IPS-20b (cell line): ENCODE measurements at regions not wholly inside any gene's neighbourhood (a gene's known extent, or its start where the extent isn't known, plus 50 kb on each side); places are given as distances from the start of the nearest gene placed in this dataset.

Experiments
- H3K27ac ChIP-seq: one replicate; pipeline ENCODE4 v1.5.1; 2013; ENCODE audit warnings: low read length
- H3K27me3 ChIP-seq: 2 replicates; pipeline ENCODE4 v1.6.1; 2013; ENCODE audit warnings: mild to moderate bottlenecking, low read length, inconsistent platforms; ENCODE audit not compliant: insufficient read depth
- H3K36me3 ChIP-seq: 2 replicates; pipeline ENCODE4 v1.6.1; 2013; ENCODE audit warnings: low read depth, mild to moderate bottlenecking, inconsistent platforms, low read length, moderate library complexity; ENCODE audit not compliant: insufficient read depth
- H3K4me1 ChIP-seq: 2 replicates; pipeline ENCODE4 v1.6.1; 2013; ENCODE audit warnings: mild to moderate bottlenecking, control low read depth, inconsistent platforms, low read length, moderate library complexity; ENCODE audit not compliant: insufficient read depth
- H3K4me3 ChIP-seq: 2 replicates; pipeline ENCODE4 v1.5.1; 2013; ENCODE audit warnings: mild to moderate bottlenecking, low read length, inconsistent platforms
- H3K9ac ChIP-seq: 2 replicates; pipeline ENCODE4 v1.6.1; 2013; ENCODE audit warnings: low read depth, mild to moderate bottlenecking, inconsistent platforms, low read length, moderate library complexity
- H3K9me3 ChIP-seq: 2 replicates; pipeline ENCODE4 v1.6.1; 2013; ENCODE audit warnings: mild to moderate bottlenecking, low read depth, low read length, inconsistent platforms; ENCODE audit not compliant: insufficient read depth

DNA sequence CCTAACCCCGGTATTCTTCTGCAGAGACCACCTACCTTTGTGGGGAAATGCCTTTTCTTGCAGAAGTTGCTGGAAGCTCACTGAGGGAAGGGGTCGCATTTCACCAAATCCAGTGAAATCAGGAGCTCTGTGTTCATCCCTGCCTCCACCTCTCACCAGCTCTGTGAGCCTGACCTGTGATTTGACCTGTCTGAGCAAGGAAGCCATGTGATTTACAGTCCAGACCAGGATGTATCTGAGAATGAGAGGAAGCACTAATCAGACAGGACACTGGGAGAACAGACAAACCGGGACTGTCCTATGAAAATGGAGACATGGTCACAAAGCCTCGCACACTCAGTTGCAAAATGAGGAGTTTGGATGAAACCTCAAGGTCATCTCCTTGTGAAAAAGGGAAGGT lies 285.4 kb downstream of the BCL11A start:
- Histone ChIP-seq H3K27ac (no peak overlapping the region), H3K9ac (no peak overlapping the region), H3K36me3 (no peaks in the 10 kb centered on the region), H3K4me1 (no peaks in the 10 kb centered on the region), H3K27me3 (no peaks in the 10 kb centered on the region), H3K4me3 (no peak overlapping the region), H3K9me3 (no peaks in the 10 kb centered on the region)

- no peaks in the 10 kb centered on the region for H3K4me1 ChIP-seq
- H3K36me3 ChIP-seq = no peaks in the 10 kb centered on the region
- H3K27ac ChIP-seq = no peak overlapping the region
- no peak overlapping the region for H3K4me3 ChIP-seq
- no peaks in the 10 kb centered on the region for H3K27me3 ChIP-seq
- no peak overlapping the region for H3K9ac ChIP-seq
- H3K9me3 ChIP-seq = no peaks in the 10 kb centered on the region
Measured at GRCh38 chr2:60267122-60267521, 286.3 kb downstream of the BCL11A start.

DNA sequence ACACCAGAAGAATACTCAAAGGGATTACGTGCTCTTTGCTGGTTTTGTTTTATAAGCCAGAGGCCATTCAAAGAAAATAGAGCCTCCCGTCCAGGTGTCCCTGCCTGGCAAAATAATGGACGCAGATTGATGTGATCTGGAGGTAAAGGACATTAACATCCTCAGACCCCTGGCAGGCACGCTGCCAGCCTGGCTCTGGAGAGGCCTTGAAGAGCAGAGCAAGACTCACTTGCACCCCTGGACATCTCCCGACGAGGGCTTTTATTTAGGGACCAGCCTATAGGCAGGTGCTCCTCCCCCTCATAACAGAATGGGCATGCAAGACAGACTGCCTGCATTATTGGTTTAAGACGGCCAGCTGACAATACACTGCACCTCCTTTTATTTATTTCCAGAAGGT lies 291.3 kb downstream of the BCL11A start:
- Histone ChIP-seq H3K4me1 (no peaks in the 10 kb centered on the region), H3K4me3 (no peak overlapping the region), H3K9ac (no peak overlapping the region), H3K27ac (no peak overlapping the region), H3K9me3 (no peaks in the 10 kb centered on the region), H3K36me3 (no peaks in the 10 kb centered on the region), H3K27me3 (no peaks in the 10 kb centered on the region)

GRCh38 chr2:60260639-60261296 lies 292.7 kb downstream of the BCL11A start:
- Histone ChIP-seq H3K4me3 (no peak overlapping the region), H3K9me3 (no peaks in the 10 kb centered on the region), H3K27me3 (no peaks in the 10 kb centered on the region), H3K36me3 (no peaks in the 10 kb centered on the region), H3K27ac (no peak overlapping the region), H3K9ac (no peak overlapping the region), H3K4me1 (no peaks in the 10 kb centered on the region)

- Histone ChIP-seq H3K9me3 (no peaks in the 10 kb centered on the region), H3K4me1 (no peaks in the 10 kb centered on the region), H3K27ac (no peak overlapping the region), H3K9ac (no peak overlapping the region), H3K27me3 (no peaks in the 10 kb centered on the region), H3K4me3 (no peak overlapping the region), H3K36me3 (no peaks in the 10 kb centered on the region)
Measured at GRCh38 chr2:60259781-60260180, 293.7 kb downstream of the BCL11A start.

GRCh38 chr2:60252581-60253150 lies 300.8 kb downstream of the BCL11A start:
- H3K27ac ChIP-seq = no peak overlapping the region
- no peaks in the 10 kb centered on the region for H3K27me3 ChIP-seq
- no peak overlapping the region for H3K9ac ChIP-seq
- H3K9me3 ChIP-seq = no peaks in the 10 kb centered on the region
- no peaks in the 10 kb centered on the region for H3K4me1 ChIP-seq
- H3K36me3 ChIP-seq = no peaks in the 10 kb centered on the region
- no peak overlapping the region for H3K4me3 ChIP-seq

GRCh38 chr2:60251247-60251646 lies 302.2 kb downstream of the BCL11A start:
- H3K27ac ChIP-seq = no peak overlapping the region
- H3K4me1 ChIP-seq = no peaks in the 10 kb centered on the region
- H3K36me3 ChIP-seq = no peaks in the 10 kb centered on the region
- H3K9me3 ChIP-seq = no peaks in the 10 kb centered on the region
- no peaks in the 10 kb centered on the region for H3K27me3 ChIP-seq
- no peak overlapping the region for H3K4me3 ChIP-seq
- H3K9ac ChIP-seq = no peak overlapping the region

DNA sequence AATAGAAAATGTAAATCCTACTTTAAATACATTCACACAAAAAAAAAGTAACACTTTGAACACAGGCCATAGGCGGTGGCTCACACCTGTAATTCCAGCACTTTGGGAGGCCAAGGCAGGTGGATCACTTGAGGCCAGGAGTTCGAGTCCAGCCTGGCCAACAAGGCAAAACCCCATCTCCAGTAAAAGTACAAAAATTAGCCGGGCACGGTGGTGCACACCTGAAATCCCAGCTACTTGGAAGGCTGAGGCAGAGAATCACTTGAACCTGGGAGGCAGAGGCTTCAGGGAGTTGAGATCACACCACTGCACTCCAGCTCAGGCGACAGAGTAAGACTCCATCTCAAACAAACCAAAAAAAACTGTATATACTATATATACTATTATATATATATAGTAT lies 303.6 kb downstream of the BCL11A start:
- no peak overlapping the region for H3K4me3 ChIP-seq
- no peak overlapping the region for H3K27ac ChIP-seq
- H3K36me3 ChIP-seq = no peaks in the 10 kb centered on the region
- no peaks in the 10 kb centered on the region for H3K4me1 ChIP-seq
- H3K27me3 ChIP-seq = no peaks in the 10 kb centered on the region
- H3K9ac ChIP-seq = no peak overlapping the region
- no peaks in the 10 kb centered on the region for H3K9me3 ChIP-seq

DNA sequence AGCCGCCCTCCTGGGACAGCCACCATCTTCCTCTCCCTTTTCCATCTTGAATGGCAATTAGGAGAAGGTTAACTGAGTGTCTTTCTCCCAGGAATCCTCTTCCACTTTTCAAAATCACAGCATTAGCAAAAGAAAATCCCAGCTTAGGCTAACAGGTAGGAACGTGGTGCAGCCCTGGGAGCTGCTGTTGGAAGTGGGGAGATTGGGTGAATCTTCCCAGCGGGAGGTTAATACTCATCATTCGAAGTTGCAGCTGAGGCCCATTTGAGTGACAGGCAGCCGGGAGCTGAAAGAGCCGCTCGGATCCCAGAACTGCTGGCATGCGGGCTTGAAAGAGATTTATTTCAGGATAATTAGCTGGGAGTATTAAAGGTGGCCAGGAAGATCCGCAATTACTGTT lies 306.0 kb downstream of the BCL11A start:
- no peaks in the 10 kb centered on the region for H3K9me3 ChIP-seq
- no peak overlapping the region for H3K9ac ChIP-seq
- H3K4me1 ChIP-seq = no peaks in the 10 kb centered on the region
- H3K36me3 ChIP-seq = no peaks in the 10 kb centered on the region
- H3K4me3 ChIP-seq = no peak overlapping the region
- H3K27ac ChIP-seq = no peak overlapping the region
- no peaks in the 10 kb centered on the region for H3K27me3 ChIP-seq

GRCh38 chr2:60246583-60246982 lies 306.9 kb downstream of the BCL11A start:
- no peak overlapping the region for H3K9ac ChIP-seq
- H3K27ac ChIP-seq = no peak overlapping the region
- H3K9me3 ChIP-seq = no peaks in the 10 kb centered on the region
- H3K4me3 ChIP-seq = no peak overlapping the region
- H3K36me3 ChIP-seq = no peaks in the 10 kb centered on the region
- H3K27me3 ChIP-seq = no peaks in the 10 kb centered on the region
- H3K4me1 ChIP-seq = no peaks in the 10 kb centered on the region

- H3K4me3 ChIP-seq = no peak overlapping the region
- no peaks in the 10 kb centered on the region for H3K4me1 ChIP-seq
- H3K9ac ChIP-seq = no peak overlapping the region
- no peaks in the 10 kb centered on the region for H3K36me3 ChIP-seq
- no peaks in the 10 kb centered on the region for H3K27me3 ChIP-seq
- H3K9me3 ChIP-seq = peaks cover 13% of the 10 kb centered on the region
- H3K27ac ChIP-seq = no peak overlapping the region
Measured at GRCh38 chr2:60234274-60234986, 319.0 kb downstream of the BCL11A start.

DNA sequence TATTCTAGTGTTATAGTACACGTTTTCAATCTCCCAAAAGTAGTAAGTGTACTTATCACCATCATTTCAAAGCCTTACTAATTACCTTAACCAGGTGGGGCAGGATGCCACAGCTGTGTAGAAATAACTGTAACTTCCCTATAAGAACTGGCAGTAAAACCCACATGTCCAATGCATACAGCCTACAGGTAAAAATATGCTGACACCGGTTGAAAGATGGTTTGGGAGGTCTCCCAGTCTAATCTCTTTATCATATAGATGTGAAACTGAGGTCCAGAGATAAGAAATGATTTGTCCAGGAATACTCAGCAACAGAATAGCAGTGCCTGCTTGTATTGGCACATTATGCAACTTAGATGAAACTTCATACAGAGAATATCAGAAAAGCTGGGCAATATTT lies 322.9 kb downstream of the BCL11A start:
- no peak overlapping the region for H3K27ac ChIP-seq
- H3K4me3 ChIP-seq = no peak overlapping the region
- H3K9ac ChIP-seq = no peak overlapping the region
- peaks cover 13% of the 10 kb centered on the region for H3K9me3 ChIP-seq
- H3K27me3 ChIP-seq = no peaks in the 10 kb centered on the region
- H3K4me1 ChIP-seq = no peaks in the 10 kb centered on the region
- no peaks in the 10 kb centered on the region for H3K36me3 ChIP-seq
